H1 (cell line): ENCODE measurements at regions not wholly inside any gene's neighbourhood (a gene's known extent, or its start where the extent isn't known, plus 50 kb on each side); places are given as distances from the start of the nearest gene placed in this dataset.

Source experiments
- ATF2 ChIP-seq: IDR thresholded peaks from 2 replicates; pipeline ENCODE4 v1.6.1; 2012; ENCODE audit warnings: low read length, inconsistent platforms
- CBX5 ChIP-seq: fragments of 300-800, 300-1000 bp; sonication (generic); IDR thresholded peaks from 2 replicates; pipeline ENCODE4 v1.7.1; 2016; ENCODE audit warnings: antibody characterized with exemption, low read length, low read depth
- CBX8 ChIP-seq: fragments of 300-800, 300-1000 bp; sonication (generic); IDR thresholded peaks from 2 replicates; pipeline ENCODE4 v1.7.1; 2016; ENCODE audit warnings: low read depth, low read length, borderline replicate concordance
- CHD1 ChIP-seq: IDR thresholded peaks from 2 replicates; pipeline ENCODE4 v1.6.1; 2012; ENCODE audit warnings: low read depth, low read length, improper control_type of control experiment
- CHD7 ChIP-seq: fragments of 300-600 bp; sonication (generic); IDR thresholded peaks from 2 replicates; pipeline ENCODE4 v1.7.1; 2012; ENCODE audit warnings: low read length, moderate library complexity, mild to moderate bottlenecking, inconsistent platforms; ENCODE audit not compliant: insufficient replicate concordance

GRCh38 chr5:104189031-104189430 is 626.4 kb upstream of the NUDT12 start (continued):
- TF ChIP-seq CHD7 (no peak), CBX8 (no peak), ATF2 (no peak), CBX5 (no peak), CHD1 (no peak)
